Activated CD8-positive, alpha-beta memory T cell treated with anti-CD3 and anti-CD28 coated beads, Interleukin-2, amount 50 U/mL, for 24 hours (primary cell): ENCODE measurements at regions not wholly inside any gene's neighbourhood (a gene's known extent, or its start where the extent isn't known, plus 50 kb on each side); places are given as distances from the start of the nearest gene placed in this dataset.

Source experiments
- DNase-seq: peaks from one replicate; pipeline ENCODE4 v3.0.0-alpha.2; 2020; ENCODE audit errors: extremely low read depth

- DNase-seq, result no peak
These were observed 383.8 kb upstream of the ZMIZ1 start for GRCh38 chr10:78684947-78685346.

DNA sequence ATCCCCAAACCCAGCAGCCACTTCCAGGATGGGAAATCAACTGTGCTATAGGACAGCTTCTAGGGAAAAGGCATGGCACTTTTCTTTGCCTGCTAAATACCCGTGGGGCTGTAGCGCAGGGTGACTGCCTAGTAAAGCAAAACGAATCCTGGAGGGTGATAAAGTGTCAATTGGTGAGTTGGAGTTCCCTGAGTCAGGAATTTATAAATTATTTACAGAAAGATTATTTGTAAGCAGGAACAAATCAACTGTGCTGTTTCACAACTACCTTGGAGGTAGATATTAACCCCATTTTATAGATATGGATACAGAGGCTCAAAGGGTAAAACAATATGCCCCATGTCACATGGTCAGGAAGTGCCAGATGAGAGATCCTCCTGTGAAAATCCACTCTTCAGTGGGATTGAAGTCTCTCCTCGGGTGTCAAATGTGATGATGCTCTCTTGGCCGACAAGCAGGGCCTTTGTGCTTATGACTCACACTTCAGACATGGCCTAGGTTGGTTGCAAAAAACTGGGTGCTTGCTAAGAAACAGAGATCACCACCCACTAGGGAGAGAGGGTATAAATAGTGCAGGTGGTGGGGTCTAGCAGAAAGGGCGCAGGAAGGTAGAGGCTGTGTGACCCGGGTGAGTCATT is 383.2 kb upstream of the ZMIZ1 start:
- no peak for DNase-seq

DNA sequence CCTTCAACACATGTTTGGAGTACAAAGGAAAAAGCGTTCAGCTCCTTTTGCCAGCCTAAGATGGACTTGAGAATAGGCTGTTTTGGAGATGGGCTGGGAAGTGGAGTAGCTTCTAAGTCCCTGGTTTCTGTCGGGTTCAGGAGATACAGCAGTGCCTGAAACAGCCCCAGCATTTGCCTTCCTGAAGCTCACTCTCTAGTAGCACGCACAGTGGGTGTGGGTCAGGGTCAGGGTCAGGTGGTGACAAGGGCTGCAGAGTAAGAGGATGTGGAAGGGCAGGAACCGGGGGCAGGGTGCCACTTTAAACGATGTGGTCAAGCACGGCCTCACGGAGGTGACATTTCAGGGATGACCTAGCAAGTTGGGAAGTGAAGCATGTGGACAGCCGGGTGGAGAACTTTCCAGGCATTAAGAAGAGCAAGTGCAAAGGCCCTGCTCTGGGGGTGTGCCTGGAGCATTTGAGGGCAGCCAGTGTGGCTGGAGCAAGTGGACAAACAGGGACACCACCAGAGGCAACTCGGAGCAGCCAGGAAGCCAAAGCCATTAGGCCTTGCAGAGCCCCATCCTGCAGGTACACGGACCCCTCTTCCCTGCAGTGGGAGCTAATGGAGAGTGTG is 382.2 kb upstream of the ZMIZ1 start:
- no peak for DNase-seq

DNA sequence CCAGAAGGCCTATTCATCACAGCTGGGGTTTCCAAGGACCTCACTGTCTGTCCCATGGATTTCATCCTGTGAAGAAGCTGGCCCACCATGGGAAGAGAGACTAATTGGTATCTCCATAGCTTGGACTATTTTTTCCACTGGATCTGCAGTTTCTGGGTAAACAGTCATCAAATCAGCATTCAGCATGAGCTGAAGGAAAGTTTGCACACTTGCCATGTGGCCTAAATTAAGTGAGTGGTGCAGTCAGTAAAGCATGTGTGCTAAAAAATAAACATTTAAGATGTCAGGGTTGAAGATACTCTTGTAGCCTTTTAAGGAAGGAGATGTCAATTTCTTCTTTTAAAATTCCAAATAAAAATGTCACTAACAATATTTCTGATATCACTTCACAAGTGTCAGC is 381.1 kb upstream of the ZMIZ1 start:
- no peak for DNase-seq

GRCh38 chr10:78688230-78688900 is 380.4 kb upstream of the ZMIZ1 start:
- DNase-seq, result no peak

DNA sequence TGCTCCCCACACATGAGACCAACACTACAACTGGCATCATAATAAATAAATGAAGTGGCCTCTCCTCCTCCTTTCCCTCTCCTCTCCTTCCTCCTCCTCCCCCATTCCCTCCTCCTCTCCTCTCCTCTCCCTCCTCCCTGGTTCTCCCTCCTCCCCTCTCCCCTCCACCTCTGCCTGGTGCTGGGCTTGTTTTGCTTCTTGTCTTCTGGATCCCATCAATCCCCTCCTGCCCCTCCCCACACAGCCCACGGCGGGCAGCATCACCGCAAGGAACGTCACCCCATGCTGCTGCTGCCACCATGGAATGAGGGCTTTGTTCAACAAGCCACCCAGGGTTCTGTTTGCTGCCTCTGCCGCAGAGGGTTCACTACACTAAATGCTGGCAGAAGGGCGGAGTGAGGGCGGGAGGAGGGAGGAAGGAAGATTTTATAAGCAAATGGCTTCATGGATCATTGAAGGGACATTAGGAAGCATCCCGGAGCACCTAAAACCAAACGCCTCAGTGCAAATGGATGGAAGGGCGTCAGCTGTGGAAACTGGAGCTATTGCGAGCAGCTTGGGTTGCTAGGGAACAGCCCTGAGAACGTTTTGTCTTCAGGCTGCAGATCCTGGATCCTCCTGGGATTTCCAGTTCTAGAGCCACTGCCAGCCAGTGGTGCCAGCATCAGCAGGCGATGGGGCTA is 379.7 kb upstream of the ZMIZ1 start:
- no peak for DNase-seq

DNA sequence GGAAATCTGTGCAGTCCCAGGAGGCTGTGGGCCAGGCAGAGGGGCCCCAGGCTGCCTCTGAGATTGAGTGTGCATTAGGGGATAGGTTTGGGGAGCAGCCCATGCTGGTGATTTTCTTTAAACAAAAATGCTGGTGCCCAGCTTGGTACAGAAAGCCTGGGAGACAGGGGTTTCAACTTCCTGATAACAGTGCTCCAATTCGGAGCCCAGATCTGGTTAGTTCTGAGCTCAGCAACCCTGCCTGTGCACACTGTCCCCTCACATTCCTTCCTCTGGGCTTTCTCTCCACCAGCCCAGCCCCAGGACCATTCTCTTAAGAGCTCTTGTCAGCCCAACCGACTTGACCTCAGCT is 379.2 kb upstream of the ZMIZ1 start:
- no peak for DNase-seq

- no peak for DNase-seq
These were observed 378.2 kb upstream of the ZMIZ1 start for GRCh38 chr10:78690354-78691111.

DNA sequence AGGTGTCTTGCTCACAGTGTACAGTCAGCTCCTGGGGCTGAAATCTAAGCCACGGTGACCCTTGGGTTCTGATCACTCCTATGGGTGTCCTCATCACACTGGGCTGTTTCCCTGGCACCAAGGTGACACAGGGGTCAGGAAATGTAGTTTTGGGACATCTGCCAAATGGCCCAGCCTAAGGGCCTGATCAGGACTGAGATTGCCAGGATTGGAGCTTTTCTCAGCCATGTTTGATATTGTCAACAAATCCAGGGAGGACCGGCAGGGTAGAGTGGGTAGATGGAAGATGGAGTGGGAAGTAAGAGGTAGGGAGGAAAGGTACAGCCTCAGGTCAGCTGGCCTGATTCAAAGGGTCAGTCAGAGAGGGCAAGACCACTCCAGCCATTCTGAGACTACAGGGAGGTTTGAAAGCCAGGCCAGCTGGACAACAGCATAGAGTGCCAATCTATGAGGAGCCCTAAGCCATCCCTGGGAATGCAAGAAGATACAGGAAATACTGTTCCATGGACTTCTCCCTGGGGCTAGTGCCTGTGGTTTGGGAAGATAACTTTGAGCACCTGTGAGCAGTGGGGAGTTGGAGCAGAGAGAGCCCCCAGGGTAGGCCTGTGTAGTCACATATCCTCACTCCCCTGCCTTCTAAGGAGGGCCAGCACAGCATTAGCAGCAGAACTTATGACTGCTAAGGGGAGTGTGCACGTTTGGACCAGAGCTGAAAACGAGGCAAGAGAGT is 377.3 kb upstream of the ZMIZ1 start:
- no peak for DNase-seq

- no peak for DNase-seq
These were observed 376.7 kb upstream of the ZMIZ1 start for GRCh38 chr10:78692071-78692470.

- DNase-seq, result no peak
These were observed 372.9 kb upstream of the ZMIZ1 start for GRCh38 chr10:78695846-78696245.

GRCh38 chr10:78696791-78697395 is 371.9 kb upstream of the ZMIZ1 start:
- DNase-seq, result no peak

GRCh38 chr10:78699971-78700370 is 368.8 kb upstream of the ZMIZ1 start:
- no peak for DNase-seq

- no peak for DNase-seq
These were observed 368.4 kb upstream of the ZMIZ1 start for GRCh38 chr10:78700413-78700812.

DNA sequence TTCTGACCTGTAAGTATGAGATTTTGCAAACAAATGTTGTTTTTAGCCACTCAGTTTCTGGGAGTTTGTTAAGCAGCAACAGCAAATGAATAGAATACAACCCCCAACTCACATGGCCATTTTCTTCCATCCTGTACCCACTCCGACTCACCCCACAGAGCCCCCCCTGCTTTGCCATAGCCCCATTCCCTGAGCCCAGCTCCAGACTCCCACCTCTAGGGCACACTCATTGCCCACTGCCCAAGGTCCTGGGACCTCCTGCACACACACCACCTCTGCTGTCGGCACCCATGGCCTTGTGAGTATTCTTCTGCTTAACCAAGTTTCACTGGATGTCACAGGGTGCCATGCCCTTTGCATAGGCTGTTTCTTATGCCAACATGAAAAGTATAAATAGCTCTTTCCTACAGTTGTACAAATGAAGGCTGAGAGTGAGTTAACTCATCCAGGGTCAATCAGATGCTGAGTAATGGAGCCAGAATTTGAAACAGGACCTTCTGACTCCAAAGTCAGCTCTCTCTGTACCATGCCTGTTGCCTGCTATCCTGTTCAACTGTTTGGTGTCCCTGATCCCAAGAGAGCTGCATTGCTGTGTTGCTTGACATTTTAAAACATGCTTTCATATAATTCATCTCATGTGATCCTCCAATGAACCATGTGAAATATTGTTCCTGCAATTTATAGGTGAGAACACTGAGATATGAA is 367.8 kb upstream of the ZMIZ1 start:
- DNase-seq, result no peak

GRCh38 chr10:78702186-78702585 is 366.6 kb upstream of the ZMIZ1 start:
- DNase-seq, result no peak

GRCh38 chr10:78702876-78703275 is 365.9 kb upstream of the ZMIZ1 start:
- DNase-seq, result no peak

GRCh38 chr10:78703593-78703992 is 365.2 kb upstream of the ZMIZ1 start:
- DNase-seq, result no peak

DNA sequence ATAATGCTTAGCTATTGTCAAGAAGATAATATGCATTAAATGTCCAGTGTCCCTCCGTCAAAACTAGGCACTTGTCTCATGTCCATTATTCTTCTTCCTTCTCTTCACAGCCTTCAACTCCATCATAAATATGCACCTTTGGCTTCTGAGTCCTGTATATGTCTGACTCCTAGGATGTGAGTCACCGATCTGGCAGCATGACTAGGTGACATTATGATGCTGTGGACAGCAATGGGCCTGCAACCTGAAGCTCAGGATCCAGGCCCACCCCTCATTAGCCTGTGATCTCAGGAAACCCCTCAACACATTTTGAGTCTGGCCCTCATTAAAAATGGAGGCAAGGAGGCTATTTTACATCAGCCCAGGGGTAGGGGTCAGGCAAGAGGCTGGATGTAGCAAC is 362.5 kb upstream of the ZMIZ1 start:
- no peak for DNase-seq
